ENCODE measurements at regions not wholly inside any gene's neighbourhood (a gene's known extent, or its start where the extent isn't known, plus 50 kb on each side); places are given as distances from the start of the nearest gene placed in this dataset.

DNA sequence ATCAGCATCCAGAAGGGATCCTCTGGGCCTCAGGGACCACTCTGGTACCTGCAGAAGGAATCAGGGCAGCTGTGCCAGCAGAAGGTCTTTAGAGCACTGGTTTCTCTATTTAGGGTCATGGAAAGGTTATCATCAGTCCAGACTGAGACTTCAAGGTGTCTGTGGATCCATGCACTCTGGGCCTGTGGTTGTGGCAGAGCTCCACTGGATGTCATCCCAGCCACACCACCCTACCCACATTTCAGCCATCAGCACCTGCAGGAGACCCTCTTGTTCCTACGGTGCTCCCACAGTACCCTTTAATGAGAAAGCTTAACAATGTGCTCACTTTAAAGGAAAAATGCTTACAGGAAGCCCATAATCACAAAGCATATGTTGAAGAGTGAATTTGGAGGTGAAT lies 603.4 kb upstream of the CCDC54 start:
- TF ChIP-seq CTCF (IDR thresholded peaks at IDR 0.05) = no peak
- TF ChIP-seq EP300 (IDR thresholded peaks at IDR 0.05) = no peak

Data from upper lobe of left lung (tissue), 4 donors.